GM20000 (cell line): ENCODE measurements at regions not wholly inside any gene's neighbourhood (a gene's known extent, or its start where the extent isn't known, plus 50 kb on each side); places are given as distances from the start of the nearest gene placed in this dataset.

Source experiments
- DNase-seq: peaks from one replicate; pipeline ENCODE4 v3.0.0; 2012; ENCODE audit warnings: low spot score
- CTCF ChIP-seq: IDR thresholded peaks from 2 replicates; pipeline ENCODE4 v1.5.1; 2012; ENCODE audit warnings: mild to moderate bottlenecking, control low read depth; ENCODE audit errors: extremely low read depth, missing control alignments

- no peak for DNase-seq
- TF ChIP-seq CTCF = no peak
Measured at GRCh38 chr1:82454431-82454830, 653.7 kb downstream of the ADGRL2 start.

- no peak for DNase-seq
- TF ChIP-seq CTCF = no peak
Measured at GRCh38 chr1:82453511-82454185, 652.9 kb downstream of the ADGRL2 start.

- DNase-seq = no peak
Measured at GRCh38 chr1:82452096-82452495, 651.4 kb downstream of the ADGRL2 start.

GRCh38 chr1:82451191-82451590, 650.5 kb downstream of the ADGRL2 start:
- DNase-seq = no peak
- no peak for TF ChIP-seq CTCF

More at GRCh38 chr1:82452096-82452495, 651.4 kb downstream of the ADGRL2 start:
- TF ChIP-seq CTCF = no peak

- no peak for DNase-seq
- TF ChIP-seq CTCF = no peak
Measured at GRCh38 chr1:82449506-82450057, 648.8 kb downstream of the ADGRL2 start.

- no peak for TF ChIP-seq CTCF
- DNase-seq = no peak
Measured at GRCh38 chr1:82446955-82447354, 646.2 kb downstream of the ADGRL2 start.

GRCh38 chr1:82446236-82446635, 645.5 kb downstream of the ADGRL2 start:
- no peak for TF ChIP-seq CTCF

More at GRCh38 chr1:82446236-82446635, 645.5 kb downstream of the ADGRL2 start:
- DNase-seq = no peak
